Heart left ventricle (tissue), 13 donors: ENCODE measurements at regions not wholly inside any gene's neighbourhood (a gene's known extent, or its start where the extent isn't known, plus 50 kb on each side); places are given as distances from the start of the nearest gene placed in this dataset.

Experiments used
- POLR2A ChIP-seq, 2 donors: fragments of 450-650 bp; IDR thresholded peaks; one replicate each; pipeline ENCODE4 v1.6.1; 2017; ENCODE audit warnings: antibody characterized with exemption in 2 of 2, mild to moderate bottlenecking in 2 of 2, moderate library complexity in 2 of 2
- TF ChIP-seq, protein P1 (sequence below), 12 donors: fragments of 200-600 bp; sonication (generic) in 4 of 12; IDR thresholded peaks; one replicate each; pipeline versions ENCODE4 v1.5.0 to v1.8.0; 2018 to 2022; ENCODE audit warnings: antibody characterized with exemption in 12 of 12, mild to moderate bottlenecking in 5 of 12
- donor health status: ischemic (EF 13 %, LVEDD 7.1; RV severe dilation, severe dysfunction).
- donor health status: DM: no; HTN: yes; CAD: no.
- donor health status: DM: no; HTN: no; CAD: no.
- donor health status: ischemic (EF 25% LVEDD 6.9; RV normal size, moderate dysfunction).
- donor health status: ischemic (EF 25% LVEDD 5.7; RV mildly dilated, moderate dysfunction).
- donor health status: ischemic (EF 35%, LVEDD 5.7; RV mildly dilated, moderate dysfunction).
- donor health status: nonischemic (EF 11% LVEDD 7.7; RV severe dilation, severe dysfunction).
- donor health status: DM: yes; HTN: yes; CAD: no.
- donor health status: PGD.
- donor health status: ischemic (EF 29% LVEDD 5.4; RV normal size, mild dysfunction).
- donor health status: nonischemic (EF 23%, LVEDD 6.1; RV moderate dilation, normal function).

- no peak for TF ChIP-seq POLR2A (IDR thresholded peaks at IDR 0.05)
- TF ChIP-seq, protein P1, sequence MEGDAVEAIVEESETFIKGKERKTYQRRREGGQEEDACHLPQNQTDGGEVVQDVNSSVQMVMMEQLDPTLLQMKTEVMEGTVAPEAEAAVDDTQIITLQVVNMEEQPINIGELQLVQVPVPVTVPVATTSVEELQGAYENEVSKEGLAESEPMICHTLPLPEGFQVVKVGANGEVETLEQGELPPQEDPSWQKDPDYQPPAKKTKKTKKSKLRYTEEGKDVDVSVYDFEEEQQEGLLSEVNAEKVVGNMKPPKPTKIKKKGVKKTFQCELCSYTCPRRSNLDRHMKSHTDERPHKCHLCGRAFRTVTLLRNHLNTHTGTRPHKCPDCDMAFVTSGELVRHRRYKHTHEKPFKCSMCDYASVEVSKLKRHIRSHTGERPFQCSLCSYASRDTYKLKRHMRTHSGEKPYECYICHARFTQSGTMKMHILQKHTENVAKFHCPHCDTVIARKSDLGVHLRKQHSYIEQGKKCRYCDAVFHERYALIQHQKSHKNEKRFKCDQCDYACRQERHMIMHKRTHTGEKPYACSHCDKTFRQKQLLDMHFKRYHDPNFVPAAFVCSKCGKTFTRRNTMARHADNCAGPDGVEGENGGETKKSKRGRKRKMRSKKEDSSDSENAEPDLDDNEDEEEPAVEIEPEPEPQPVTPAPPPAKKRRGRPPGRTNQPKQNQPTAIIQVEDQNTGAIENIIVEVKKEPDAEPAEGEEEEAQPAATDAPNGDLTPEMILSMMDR (IDR thresholded peaks at IDR 0.05), result no peak
Observed at GRCh38 chr14:86944434-86944833, 1048.5 kb downstream of the GALC start.
